AG04449 (cell line): ENCODE measurements at regions not wholly inside any gene's neighbourhood (a gene's known extent, or its start where the extent isn't known, plus 50 kb on each side); places are given as distances from the start of the nearest gene placed in this dataset.

Experiments used
- CTCF ChIA-PET: fragments of 350-600 bp; formaldehyde crosslinking; extraction: SDS; loops from one replicate; lab custom pipeline; 2021; ENCODE audit warnings: antibody characterized with exemption; lab: Yijun Ruan, JAX
- POLR2A ChIA-PET: fragments of 400-600, 350-600 bp; formaldehyde crosslinking; extraction: SDS; loops from one replicate; lab custom pipeline; 2020; ENCODE audit warnings: antibody characterized with exemption, inconsistent platforms; lab: Yijun Ruan, JAX
- DNase-seq: peaks from one replicate; pipeline ENCODE4 v3.0.0-alpha.2; 2010; ENCODE audit warnings: low read depth, low spot score
- H3K4me3 ChIP-seq: 2 replicates; pipeline ENCODE4 v1.5.1; 2011; ENCODE audit warnings: low read depth, mild to moderate bottlenecking, control low read depth, low read length
- TF ChIP-seq, protein P1 (sequence below): IDR thresholded peaks from one replicate; pipeline ENCODE4 v1.5.1; 2011; ENCODE audit warnings: mild to moderate bottlenecking, moderate library complexity, low read length, control low read depth, inconsistent platforms; ENCODE audit not compliant: insufficient read depth; ENCODE audit errors: missing control alignments

DNA sequence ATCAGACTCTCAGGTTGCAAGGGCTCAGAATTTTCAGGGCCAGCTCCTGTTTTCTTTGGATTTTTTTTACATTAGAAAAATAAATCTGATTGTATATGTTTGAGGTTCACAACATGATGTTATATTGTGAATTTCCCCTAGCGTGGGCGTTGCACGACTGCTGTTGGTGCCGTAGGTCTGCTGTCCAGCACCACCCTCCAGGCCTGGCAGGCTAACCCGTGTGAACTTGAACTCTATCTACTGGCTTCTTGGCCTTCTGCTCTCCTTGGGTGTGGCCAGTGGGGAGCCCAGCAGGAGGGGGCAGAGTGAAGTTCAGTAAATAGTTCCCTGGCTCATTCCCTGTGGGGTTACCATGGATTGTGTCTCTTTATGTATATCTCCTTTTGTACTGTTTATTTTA, 80.5 kb upstream of the RORA start:
- no peak for DNase-seq
- ChIA-PET CTCF (no interaction called here), POLR2A (no interaction called here)
- TF ChIP-seq, protein P1, sequence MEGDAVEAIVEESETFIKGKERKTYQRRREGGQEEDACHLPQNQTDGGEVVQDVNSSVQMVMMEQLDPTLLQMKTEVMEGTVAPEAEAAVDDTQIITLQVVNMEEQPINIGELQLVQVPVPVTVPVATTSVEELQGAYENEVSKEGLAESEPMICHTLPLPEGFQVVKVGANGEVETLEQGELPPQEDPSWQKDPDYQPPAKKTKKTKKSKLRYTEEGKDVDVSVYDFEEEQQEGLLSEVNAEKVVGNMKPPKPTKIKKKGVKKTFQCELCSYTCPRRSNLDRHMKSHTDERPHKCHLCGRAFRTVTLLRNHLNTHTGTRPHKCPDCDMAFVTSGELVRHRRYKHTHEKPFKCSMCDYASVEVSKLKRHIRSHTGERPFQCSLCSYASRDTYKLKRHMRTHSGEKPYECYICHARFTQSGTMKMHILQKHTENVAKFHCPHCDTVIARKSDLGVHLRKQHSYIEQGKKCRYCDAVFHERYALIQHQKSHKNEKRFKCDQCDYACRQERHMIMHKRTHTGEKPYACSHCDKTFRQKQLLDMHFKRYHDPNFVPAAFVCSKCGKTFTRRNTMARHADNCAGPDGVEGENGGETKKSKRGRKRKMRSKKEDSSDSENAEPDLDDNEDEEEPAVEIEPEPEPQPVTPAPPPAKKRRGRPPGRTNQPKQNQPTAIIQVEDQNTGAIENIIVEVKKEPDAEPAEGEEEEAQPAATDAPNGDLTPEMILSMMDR = no peak
- H3K4me3 ChIP-seq = no peak overlapping the region

DNA sequence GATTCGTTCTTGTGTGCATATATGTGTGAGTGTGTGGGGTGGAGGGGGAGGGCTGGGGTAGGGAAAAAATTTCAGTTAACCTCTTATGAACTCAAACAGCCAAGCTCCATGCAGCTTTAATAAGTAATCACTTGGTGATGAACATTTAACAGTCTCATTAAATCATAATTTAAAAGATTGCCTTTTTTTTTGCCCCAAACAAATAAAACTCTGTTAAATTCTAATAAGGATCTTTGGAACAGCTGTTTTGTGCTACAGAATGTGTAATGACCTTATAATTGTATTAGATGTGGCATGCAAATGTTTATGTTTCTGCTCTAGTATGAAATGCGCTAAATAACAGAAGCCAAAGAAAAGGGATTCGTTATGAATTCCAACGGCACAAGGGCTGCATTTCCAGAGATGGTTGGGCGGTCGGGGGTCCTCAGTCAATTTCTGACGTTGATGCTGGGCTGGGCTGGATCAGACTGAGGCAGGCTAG, 80.0 kb upstream of the RORA start:
- ChIA-PET CTCF (no interaction called here), POLR2A (no interaction called here)
- no peak overlapping the region for H3K4me3 ChIP-seq

DNA sequence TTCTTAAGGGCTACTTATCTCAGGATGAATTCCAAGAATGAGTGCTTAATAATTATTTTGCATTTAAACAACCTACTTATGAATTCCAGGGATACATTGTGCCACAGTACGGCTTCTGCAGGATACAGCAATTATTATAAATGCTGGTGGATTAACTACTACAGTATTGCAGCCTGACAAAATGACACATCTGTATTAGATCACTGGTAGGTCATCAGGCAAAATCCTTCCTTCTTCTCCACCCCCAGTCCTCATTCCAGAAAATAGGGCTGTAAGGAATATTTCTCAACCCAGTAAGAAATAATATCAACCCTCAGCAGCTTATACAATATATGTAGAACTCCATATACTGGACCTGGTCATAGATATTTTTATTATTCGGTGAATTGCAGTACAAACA, 79.3 kb upstream of the RORA start:
- ChIA-PET CTCF (no interaction called here), POLR2A (no interaction called here)
- no peak overlapping the region for H3K4me3 ChIP-seq
- DNase-seq = no peak
- TF ChIP-seq, protein P1 = no peak

More for the DNA sequence above, 80.0 kb upstream of the RORA start:
- TF ChIP-seq, protein P1 = no peak
- no peak for DNase-seq

DNA sequence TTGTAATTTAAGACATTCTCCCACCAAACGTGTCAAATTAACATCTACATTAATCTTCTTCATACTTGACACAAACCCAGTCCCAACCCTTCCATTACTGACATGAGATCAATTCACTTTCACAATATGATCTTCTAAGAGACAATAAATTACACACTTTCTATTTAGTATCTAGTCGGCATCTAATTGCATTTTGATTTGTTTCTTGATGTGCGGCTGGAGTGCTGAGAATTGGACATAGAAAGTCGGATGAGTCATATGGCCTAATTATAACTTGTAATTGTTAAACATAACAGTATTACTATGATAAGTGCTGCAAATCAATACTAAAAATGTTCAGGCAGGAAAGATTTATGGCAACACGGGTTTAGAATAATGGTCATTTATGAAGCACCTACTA, 78.4 kb upstream of the RORA start:
- ChIA-PET CTCF (no interaction called here), POLR2A (no interaction called here)
- TF ChIP-seq, protein P1 = no peak
- no peak overlapping the region for H3K4me3 ChIP-seq
- DNase-seq = no peak

DNA sequence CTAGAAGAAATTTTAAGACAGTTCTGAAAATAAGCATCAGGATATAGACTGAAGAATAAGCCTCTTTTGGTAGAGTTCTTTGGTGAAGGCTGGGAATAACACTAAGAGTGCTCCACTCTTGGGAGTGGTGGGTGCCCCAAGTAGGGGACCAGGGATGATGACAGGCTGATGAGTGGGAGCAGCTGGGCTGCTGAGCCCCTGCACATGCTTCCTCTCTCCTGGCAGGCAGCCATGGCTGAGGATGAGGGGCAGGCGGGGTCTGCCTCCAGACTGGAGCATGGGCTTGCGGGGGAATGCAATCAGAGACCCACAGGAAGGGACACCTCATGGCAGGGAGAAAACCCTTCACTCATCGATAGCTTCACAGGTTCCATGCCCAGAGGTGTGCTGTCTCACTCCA, 72.6 kb upstream of the RORA start:
- TF ChIP-seq, protein P1 = no peak
- POLR2A ChIA-PET = no interaction called here
- CTCF ChIA-PET = no interaction called here
- no peak for DNase-seq
- no peak overlapping the region for H3K4me3 ChIP-seq

DNA sequence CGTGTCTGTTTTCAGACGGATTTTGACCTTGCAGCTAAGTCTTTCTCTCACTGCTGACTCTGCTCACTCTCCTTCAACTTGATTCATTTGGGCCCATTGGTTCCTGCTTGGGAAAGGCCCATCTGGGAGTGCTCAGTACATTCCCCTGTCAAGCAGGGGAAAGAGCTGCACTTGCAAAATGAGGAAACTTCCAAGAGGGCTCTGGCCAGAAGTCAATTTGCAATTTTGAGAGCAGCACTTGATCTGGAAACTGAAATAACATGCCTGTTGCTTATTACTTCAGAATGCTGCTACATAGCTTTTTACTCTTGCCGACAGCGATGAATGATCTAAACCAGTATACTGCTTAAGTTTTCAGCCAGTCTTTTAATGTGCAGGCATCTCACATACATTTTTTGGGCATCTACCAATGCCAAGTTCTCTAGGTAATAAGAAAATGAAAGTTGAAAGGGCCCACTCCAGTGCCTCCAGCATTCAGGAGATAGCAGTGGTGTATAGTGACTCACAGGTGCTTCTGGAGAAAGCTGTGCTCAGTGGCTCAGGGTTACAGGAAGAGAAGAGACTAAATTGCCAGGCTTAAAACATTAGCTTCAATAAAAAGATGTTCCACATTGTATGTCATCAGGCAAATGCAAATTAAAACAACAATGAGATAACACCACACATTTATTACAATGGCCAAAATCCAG, 70.1 kb upstream of the RORA start:
- ChIA-PET CTCF (interaction anchor here (0.8 kb wide), 1 partner anchor 762 kb away, joined by 3 read pairs; no protein-coding TSS in a partner anchor), POLR2A (no interaction called here)
- TF ChIP-seq, protein P1 = no peak
- no peak for DNase-seq
- no peak overlapping the region for H3K4me3 ChIP-seq
